ENCODE measurements at regions not wholly inside any gene's neighbourhood (a gene's known extent, or its start where the extent isn't known, plus 50 kb on each side); places are given as distances from the start of the nearest gene placed in this dataset.

- TF ChIP-seq CTCF (IDR thresholded peaks at IDR 0.05; ENCODE audit: insufficient read depth, low read length) = no peak
- no peak for TF ChIP-seq POLR2AphosphoS5 (IDR thresholded peaks at IDR 0.05; ENCODE audit: low read depth)
- TF ChIP-seq, protein P1, sequence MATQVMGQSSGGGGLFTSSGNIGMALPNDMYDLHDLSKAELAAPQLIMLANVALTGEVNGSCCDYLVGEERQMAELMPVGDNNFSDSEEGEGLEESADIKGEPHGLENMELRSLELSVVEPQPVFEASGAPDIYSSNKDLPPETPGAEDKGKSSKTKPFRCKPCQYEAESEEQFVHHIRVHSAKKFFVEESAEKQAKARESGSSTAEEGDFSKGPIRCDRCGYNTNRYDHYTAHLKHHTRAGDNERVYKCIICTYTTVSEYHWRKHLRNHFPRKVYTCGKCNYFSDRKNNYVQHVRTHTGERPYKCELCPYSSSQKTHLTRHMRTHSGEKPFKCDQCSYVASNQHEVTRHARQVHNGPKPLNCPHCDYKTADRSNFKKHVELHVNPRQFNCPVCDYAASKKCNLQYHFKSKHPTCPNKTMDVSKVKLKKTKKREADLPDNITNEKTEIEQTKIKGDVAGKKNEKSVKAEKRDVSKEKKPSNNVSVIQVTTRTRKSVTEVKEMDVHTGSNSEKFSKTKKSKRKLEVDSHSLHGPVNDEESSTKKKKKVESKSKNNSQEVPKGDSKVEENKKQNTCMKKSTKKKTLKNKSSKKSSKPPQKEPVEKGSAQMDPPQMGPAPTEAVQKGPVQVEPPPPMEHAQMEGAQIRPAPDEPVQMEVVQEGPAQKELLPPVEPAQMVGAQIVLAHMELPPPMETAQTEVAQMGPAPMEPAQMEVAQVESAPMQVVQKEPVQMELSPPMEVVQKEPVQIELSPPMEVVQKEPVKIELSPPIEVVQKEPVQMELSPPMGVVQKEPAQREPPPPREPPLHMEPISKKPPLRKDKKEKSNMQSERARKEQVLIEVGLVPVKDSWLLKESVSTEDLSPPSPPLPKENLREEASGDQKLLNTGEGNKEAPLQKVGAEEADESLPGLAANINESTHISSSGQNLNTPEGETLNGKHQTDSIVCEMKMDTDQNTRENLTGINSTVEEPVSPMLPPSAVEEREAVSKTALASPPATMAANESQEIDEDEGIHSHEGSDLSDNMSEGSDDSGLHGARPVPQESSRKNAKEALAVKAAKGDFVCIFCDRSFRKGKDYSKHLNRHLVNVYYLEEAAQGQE (IDR thresholded peaks at IDR 0.05; ENCODE audit: insufficient replicate concordance, low read depth) = no peak
- TF ChIP-seq SPI1 (IDR thresholded peaks at IDR 0.05; ENCODE audit: borderline replicate concordance, low read depth) = no peak
- TF ChIP-seq GABPA (IDR thresholded peaks at IDR 0.05; ENCODE audit: low read depth) = no peak
These were observed 350.9 kb downstream of the PREX1 start for GRCh38 chr20:48476854-48477253.
